HG03095 (cell line): ENCODE measurements at regions not wholly inside any gene's neighbourhood (a gene's known extent, or its start where the extent isn't known, plus 50 kb on each side); places are given as distances from the start of the nearest gene placed in this dataset.
A peak's percentile ranks its signal among the peaks of the same experiment; 100 is the strongest.
"Not testable (repeated sequence)": the region's sequence is repeated elsewhere in the genome, so short reads cannot be mapped to it uniquely, and the experiment has no call there.

ENCODE experiments used
- ATAC-seq: cut with Tn5 transposase; IDR thresholded peaks from one replicate; pipeline ENCODE4 v1.9.1; 2021; ENCODE audit warnings: moderate library complexity; ENCODE audit not compliant: unreplicated experiment

DNA sequence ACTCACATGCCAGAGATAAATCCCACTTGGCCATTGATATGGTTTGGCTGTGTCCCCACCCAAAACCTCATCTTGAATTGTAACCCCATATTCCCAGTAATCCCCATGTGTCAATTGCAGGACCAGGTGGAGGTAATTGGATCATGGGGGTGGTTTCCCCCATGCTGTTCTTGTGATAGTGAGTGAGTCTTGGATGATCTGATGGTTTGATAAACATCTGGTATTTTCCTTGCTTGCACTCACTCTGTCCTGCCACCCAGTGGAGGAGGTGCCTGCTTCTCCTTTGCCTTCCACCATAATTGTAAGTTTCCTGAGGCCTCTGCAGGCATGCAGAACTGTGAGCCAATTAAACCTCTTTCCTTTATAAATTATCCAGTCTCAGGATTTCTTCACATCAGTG lies 50.4 kb upstream of the B3GAT2 start:
- not testable (repeated sequence) for ATAC-seq

DNA sequence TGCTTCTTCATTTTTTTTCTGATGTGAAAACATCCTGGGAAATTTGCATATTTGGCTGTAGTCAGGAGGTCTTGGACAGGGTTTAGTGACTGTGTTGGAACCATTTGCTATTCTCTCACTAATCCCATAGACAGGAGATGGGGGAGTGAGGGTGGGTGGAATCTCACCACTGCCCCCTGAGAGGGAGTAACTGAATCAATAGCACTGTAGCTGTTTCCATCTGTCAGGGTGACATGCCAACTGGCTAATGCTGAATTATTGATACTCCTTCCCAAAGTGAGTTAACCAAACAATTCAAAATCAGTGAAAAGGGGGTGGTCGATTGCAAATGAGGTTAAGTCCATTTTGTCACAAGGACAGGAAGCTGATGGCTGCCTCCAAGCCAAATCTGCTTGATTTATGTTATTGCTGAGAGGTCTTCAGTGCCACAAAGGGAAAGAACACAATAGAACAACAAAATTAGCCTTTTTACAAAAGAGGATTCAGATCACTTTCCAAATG lies 55.1 kb upstream of the B3GAT2 start:
- no peak for ATAC-seq

DNA sequence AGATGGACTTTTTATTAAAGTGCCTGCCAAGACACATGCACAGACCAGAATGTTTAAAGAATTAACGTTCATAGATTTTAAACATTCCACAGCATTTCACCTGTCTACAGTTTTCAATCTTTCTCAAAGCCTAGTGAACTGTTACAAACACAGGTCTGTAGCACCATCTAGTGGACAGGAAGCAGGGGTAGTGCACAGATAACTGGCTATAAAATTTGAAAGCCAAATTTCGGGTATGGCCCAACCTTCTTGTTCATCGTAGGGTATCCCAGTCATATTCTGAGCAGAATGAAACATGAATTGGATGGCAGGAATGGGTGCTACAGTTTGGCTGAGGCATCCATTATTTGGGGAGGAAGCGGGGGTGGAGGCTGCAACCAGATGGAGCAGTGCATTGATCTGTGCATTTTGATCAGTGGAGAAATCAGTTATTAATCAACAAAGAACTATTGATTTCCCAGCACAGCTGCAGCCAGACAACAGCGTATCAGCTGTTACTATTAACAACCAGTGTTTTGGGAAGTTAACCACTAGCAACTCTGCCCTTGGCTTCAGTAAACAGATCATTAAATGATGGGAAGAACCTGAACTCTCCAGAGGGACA lies 56.1 kb upstream of the B3GAT2 start:
- ATAC-seq = peak; percentile 80

DNA sequence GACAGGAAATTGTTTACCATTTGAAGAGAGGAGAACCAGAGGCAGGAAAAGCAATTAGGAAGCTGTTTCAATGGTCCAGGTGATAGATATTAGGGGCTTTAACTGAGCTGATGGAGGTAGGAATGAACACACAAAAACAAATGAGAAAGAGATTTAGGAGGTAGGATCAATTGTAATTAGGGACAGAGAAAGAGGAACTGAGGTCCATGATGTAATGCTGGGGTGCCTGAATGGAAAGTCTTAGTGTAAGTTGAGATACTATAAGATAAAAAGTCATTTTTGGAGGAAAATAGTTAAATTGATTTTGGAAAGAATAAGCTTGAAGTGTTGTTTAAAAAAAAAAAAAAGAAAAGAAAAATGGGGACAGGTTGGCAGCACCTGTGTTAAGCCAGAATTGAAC lies 58.5 kb upstream of the B3GAT2 start:
- ATAC-seq = no peak

DNA sequence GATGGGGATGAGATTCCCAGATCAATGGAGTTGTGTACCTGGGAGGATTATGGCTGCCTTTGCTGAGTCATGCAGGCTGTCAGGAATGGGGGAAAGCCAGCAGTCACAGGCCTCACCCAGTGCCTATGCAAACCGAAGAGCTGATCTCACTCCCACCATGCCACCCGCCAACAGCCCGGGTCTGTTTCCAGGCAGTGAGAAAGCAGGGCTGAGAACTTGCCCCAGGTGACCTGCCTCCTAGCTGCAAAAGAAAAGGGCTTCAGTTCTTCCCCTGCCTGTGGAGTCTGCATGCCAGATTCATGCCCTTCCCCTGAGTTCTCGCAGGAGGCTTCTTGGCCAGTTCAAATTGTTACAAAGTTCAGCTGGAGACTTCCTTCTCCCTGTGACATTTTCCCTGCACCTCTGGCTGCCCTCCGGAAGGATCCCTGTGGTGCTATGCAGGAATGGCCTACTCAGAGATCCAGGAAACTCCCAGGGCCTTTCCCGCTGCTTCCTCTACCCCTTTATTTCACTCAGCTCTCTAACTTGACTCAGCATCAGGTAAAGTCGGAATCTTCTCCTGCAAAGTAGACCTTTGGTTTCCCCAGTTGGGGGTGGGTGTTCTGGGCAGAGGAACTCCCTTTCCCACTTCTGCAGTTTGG lies 71.5 kb upstream of the B3GAT2 start:
- ATAC-seq = no peak

DNA sequence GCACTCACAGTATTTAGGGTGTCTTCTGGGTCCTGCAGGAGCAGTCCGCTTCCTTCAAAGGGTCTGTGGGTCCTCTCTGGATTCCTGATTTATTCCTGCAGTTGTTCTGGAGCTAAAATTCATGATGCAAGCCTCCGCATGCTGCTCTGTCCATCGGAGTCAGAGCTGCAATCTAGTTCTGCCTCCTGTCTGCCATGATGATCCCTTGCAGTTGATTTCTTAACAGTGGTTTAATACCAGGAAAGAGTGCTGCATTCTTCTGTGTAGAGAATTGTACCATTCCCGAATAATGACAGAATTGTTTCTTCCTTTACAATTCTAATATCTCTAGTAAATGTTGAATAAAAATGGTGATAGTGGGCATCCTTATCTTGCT lies 72.0 kb upstream of the B3GAT2 start:
- ATAC-seq = no peak

DNA sequence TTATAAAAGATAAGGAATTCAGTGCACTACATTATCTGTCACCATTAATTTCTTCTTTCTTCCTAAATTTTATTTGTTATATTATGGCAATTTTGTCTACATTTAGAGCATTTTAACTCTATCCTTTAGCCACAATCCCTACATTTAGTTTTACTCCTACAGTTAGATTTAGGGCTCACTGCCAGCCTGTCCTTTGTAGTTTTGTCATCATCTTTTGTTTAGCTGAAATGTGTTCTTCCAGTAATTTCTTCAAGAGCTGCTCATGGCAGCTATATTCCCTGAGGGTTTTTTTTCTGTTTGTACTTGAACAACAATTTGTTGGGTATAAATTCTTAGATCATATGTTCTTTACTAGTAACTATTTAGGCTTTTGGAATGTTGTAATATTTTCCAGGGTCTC lies 72.7 kb upstream of the B3GAT2 start:
- no peak for ATAC-seq

DNA sequence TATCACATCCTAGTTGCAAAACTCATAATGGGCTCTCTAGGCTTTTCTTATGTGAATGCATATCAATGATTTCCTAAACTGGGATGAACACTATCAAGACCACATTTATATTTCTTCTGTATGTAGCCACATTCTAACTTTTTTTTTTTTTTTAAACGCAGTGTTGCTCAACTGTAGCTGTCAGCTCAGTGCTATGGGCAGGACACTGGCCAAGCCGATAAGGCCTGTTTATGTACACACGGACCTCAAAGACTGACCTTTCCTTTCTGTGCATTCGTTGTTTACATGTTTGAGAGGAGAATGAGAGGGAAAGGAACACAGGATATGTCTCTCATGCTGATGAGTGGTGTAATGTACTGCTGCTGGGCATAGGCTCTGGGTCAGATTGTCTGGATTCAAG lies 75.1 kb upstream of the B3GAT2 start:
- ATAC-seq = no peak

DNA sequence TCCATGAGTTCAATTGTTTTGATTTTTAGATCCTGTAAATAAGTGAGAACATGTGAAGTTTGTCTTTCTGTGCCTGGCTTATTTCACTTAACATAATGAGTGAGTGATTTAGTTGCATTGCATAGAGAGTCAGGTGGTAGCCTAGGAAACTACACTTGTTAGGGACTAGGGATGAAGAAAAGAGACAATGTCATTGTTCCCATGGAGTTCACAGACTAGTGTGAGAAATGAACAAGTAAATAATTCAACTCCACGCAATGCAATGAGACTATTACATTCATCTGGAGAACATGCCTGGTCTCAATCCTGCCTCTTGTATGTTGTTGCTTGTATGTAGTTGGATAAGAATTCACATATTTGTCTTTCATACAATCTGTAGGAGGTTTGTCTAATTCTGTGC lies 76.3 kb upstream of the B3GAT2 start:
- no peak for ATAC-seq

DNA sequence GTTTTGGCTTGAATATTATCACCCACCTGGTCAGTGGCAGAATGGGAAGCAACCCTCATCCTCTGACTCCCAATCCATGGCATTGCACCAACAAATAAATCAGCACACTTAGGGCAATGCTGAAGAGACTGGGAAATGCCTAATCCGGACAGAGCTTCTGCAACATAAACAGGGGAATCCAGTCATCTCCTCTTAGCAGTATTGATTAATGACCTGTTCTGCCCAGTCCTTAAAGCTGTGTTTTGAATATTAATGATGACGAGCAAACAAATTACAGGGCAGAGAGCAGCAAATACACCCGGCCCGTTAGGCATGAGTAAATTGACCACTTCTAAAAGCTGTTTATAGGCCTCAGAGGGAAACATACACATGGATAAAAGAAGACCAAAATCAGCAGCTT lies 77.0 kb upstream of the B3GAT2 start:
- no peak for ATAC-seq

DNA sequence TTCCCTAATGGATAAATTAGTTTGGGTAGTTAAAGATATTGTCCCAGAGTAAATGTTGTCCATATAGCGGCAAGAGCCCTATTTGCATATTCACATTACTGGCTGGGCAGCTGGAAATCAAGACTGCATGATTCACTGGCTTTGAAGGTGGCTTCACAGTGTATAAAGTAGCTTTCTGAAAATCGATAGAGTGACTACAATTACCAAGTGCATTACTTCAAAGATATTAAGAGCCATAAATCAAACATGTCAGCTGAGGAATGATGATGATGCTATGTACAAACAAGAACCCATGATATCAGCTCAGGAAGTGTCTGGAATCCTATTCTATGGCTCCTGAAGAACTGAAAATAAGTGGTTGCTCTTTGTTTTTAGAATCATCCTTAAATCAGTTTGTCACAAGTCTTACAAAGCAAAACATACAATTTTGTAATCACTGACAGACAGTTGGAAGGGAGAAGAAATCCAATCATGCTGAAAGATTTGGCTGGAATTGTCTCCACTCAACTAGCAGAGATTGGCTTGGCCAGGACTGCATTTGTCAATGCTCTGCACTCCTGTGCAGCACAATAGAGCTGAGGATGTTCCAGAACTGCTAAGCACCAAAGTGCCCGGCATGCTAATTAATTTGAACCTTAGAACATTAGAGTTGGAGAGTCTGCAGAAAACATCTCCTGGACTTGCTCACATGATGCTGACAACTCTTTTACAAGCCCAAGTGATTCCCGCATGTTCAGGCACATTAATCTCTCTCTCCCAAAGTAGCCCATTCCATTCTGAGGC lies 77.9 kb upstream of the B3GAT2 start:
- no peak for ATAC-seq

DNA sequence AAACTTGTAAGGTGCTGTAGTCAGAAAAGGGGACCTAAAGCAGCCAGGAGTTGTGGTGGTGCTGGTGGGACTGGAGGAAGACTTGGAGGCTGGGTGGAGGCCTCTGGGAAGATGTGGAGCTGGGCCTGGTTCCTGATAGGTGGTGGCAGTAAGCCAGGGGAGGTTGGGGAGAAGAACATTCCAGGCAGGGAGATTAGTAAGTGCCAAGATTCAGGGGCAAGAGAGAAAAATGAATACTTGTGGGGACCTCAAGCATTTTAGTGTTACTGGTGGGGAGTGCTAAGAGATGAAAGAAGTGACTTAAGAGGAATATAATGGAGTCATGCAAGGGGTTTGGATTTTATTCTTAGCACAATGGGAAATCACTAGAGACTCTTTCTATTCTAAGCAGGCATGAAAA lies 79.0 kb upstream of the B3GAT2 start:
- ATAC-seq = no peak

DNA sequence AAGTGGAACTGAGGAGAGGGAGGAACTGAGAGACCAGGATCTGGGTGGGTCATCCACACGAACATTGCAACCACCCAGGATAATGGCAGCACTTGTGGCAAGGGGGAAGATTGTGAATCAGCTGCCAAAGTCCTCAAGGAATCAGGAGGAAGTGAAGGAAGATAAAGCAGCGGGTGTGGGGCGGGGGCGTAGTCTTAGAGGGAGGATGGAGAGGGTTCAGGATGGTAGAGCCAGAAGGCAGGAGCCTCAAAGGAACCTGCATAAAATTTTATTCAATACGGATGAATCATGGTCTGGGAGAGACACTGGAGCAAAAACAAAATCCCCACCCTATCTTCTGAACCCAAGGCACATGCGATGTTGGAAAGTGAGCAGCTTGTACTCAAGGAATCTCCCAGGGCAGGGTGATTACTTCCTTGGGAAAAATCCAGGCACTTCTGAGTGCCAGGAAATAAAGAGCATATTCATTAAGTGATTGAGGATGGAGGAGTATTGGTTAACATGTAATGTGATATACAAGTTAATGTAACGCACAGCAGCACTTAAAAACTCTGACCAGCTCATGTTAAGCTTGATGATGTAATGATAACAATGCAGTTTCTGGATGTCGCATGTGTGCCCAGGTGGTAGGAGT lies 82.0 kb upstream of the B3GAT2 start:
- ATAC-seq = no peak

DNA sequence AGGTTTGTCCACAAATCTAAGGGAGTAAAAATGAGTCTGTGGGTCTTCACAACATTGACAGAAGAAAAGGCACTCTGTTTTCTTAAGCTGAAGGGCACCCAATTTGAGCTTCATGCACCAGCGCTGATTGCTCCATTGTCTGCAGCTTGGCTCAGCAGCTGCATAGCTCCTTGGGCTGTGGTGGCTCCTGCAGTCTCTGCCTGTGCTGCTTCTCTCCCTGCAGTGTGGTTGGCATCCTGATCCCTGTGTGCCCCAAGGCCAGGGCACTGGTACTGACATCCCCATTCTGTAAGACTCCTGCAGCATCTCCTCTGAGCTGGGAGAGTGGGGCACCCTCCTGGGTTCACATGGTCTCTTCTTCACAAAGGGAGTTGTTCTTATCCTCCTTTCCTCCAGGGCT lies 83.2 kb upstream of the B3GAT2 start:
- no peak for ATAC-seq

DNA sequence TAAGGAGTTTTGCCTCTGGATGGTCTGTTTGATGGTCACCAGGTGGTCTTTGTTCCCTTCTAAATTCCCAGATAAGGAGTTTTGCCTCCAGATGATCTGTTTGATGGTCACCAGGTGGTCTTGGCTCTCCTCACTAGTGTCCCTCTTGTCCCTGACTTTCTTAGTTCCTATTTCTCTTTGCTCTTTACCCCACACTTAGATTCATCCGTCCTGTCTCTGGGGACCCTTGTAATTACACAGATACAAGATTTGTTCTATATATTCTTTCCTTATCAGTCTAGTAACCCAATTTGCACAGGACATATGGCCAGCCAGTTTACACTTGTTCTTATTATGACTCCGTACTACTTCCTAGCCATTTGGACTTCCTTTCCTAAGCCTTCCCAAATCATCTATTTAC lies 84.0 kb upstream of the B3GAT2 start:
- no peak for ATAC-seq

DNA sequence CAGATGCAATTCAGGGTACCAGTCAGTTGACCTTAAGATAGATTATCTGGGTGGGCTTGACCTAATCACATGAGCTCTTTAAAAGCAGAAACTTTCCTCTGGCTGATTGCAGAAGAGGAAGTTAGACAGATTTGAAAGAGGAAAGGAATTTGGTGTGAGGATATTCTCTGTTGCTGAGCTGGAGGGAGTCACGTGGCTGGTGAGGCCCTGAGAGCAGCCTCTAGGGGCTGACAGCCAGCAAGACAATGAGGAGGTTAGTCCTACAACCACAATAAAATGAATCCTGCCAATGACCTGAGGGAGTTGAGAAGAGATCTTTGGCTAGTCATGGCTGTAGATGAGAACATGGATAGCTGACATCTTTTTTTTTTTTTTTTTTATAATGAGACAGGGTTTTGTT lies 87.0 kb upstream of the B3GAT2 start:
- no peak for ATAC-seq

DNA sequence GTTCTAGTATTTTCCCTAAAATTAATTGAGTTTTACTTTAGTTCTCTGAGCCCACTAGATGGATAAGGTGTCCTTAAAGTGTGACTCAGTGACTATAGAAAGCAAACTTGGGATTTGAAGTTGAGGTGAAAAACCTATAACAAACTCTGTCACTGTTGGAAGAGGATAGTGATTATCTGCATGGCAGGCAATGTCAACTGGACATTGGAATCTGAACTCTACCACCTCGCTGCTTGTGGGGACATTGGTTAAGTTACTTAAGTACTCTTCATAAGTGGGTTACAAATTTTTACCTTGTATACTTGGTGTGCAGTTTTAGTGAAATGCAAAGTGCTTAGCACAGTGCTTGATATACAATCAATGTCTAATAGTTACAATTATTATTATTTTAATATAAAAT lies 87.9 kb upstream of the B3GAT2 start:
- ATAC-seq = no peak

DNA sequence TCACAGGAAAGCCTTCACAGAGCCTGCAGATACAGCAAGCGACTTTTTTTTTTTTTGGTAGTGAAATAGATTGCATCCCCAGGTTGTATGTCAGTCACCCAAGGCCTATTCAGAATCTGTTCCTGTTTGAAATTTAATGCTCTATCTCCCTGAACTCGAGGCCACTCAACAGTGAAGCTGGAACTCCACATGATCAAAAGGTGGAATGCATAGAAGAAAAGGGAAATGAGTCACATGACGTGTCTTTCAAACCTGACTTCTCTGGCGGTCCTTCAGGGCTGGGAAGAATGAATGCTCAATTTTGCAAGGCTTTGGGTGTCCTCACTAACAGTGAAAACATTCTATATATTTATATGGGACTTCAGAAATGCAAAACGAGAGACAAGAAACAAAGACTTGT lies 88.4 kb upstream of the B3GAT2 start:
- no peak for ATAC-seq

DNA sequence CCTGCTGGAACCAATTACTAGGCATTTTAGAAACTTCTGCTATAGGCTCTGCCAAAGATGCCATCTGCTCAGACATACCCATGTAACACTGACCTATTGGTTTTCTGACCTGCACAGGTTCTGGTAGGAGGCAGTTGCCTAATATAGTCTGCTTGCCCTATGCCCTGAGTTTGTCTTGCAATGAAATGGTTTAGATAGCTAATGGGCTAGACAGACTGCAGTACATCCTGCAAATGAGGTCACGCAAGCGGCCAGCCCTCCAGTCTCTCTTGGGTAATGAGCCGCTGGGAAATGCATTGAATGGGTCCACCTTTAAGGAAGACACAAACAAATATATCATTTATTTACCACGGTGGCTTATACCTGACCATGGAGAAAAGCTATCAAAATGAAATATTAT lies 90.6 kb upstream of the B3GAT2 start:
- ATAC-seq = no peak

DNA sequence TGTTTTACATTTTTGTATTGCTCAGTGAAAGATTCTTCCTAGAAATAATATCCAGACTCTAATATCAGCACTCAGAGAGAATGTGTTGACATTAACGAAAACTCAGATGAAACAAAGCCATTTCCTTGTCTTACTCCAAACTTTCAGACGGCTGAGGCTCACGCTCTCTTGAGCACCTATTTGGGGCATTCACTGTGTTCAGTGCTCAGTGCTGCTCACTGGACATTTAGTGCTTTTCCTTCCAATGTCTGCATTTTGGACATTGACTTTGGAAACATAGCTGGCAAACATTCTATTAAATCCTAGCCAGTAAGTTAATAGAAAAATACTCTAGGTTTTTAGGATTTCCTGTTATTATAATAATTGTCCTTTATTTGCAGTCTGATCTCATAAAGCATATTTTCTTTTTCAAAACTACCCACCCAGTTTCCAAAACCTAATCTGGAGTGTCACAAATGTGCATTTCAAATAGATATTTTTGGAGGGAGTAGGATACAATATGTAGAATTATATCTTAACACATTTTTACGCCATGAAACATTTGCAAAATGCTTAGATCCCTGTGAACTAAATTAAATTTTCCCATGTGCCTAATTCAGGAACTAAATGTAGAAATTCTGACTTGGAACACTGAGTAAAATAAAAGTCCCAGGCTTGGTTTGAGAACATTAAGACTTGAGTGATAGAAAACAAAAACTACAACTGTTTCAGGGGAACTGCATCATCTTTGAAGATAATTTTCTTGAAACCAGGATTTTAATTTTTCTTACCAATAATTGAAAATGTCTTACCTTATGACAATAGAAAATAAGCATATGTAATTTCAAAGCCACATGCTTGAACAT lies 91.7 kb upstream of the B3GAT2 start:
- no peak for ATAC-seq

DNA sequence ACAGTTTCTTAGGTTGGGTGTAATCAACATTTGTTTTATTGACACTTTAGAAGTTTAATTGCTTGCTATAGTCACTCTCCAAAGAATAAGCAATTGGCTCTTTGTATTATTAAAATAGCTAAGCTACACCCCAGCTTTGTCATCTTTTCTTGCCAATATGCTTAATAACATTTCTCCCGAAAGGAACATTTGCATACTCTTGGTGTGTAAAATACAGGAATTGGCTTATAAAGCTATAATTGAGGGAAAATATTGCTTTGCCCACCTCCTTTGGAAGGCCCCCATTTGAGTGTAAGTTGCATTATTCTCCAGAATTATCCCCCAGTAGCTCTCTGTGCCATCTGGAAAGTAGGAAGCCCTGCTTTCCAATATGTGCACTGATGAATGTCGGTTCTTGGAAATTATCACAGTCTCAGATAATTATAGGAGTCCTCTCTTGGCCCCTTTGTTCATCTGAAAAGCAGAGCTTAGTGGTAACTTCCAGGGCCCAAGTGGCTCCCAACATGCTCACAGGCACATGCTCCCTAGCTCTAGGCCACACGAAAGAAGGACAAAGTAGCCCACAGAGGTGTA lies 92.4 kb upstream of the B3GAT2 start:
- no peak for ATAC-seq
